ENCODE measurements at regions not wholly inside any gene's neighbourhood (a gene's known extent, or its start where the extent isn't known, plus 50 kb on each side); places are given as distances from the start of the nearest gene placed in this dataset.

DNA sequence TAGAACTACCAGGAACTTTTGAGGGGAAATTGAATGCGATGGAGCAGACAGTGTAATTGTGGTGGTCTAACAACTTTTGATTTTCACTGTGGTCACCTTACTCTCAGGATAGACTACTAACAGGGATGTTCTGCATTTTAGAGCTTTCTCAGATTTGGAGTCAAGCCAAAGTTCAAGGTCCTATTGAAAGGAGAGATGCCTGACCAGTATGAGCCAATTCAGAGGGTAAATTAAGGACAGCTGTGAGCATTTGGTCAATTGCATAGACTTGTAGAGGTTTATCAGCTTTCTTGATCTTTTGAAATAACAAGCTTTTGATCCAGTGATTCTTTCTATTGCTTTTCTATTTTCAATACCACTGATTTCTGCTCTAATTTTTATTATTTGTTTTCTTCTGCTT lies 1095.7 kb upstream of the CNTNAP5 start:
- Mint-ChIP-seq H3K4me1 (peaks cover 26% of the 10 kb centered on the region), H3K27ac (ENCODE audit: unreplicated experiment) (no peak overlapping the region), H3K36me3 (ENCODE audit: low read depth) (peaks cover 6% of the 10 kb centered on the region), H3K27me3 (ENCODE audit: low read depth) (no peaks in the 10 kb centered on the region), H3K4me3 (no peak overlapping the region), H3K9me3 (peaks cover 5% of the 10 kb centered on the region)
- DNase-seq (ENCODE audit: low read depth, low spot score): no peak
- TF ChIP-seq, protein P1, sequence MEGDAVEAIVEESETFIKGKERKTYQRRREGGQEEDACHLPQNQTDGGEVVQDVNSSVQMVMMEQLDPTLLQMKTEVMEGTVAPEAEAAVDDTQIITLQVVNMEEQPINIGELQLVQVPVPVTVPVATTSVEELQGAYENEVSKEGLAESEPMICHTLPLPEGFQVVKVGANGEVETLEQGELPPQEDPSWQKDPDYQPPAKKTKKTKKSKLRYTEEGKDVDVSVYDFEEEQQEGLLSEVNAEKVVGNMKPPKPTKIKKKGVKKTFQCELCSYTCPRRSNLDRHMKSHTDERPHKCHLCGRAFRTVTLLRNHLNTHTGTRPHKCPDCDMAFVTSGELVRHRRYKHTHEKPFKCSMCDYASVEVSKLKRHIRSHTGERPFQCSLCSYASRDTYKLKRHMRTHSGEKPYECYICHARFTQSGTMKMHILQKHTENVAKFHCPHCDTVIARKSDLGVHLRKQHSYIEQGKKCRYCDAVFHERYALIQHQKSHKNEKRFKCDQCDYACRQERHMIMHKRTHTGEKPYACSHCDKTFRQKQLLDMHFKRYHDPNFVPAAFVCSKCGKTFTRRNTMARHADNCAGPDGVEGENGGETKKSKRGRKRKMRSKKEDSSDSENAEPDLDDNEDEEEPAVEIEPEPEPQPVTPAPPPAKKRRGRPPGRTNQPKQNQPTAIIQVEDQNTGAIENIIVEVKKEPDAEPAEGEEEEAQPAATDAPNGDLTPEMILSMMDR (conservative IDR thresholded peaks at IDR 0.05): no peak

DNA sequence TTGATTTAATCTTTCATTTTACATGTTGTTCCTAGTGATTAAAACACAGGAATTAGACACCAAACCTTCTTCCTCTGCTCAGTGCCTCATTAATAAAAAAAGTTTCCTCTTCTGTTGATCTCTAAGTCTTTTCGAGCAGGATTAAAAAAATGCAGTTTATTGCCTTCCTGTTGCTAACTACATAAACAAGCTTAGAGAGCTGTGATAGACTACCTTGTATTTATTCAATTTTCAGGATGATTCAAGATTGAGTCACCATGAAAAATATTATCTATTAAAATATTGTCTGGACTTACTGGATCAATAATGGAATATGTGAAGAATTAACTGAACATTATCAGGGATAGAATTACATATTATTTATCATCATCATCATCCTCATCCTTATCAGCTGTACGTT lies 1089.6 kb upstream of the CNTNAP5 start:
- Mint-ChIP-seq H3K4me3 (no peak overlapping the region), H3K9me3 (peaks cover 7% of the 10 kb centered on the region), H3K27me3 (ENCODE audit: low read depth) (no peaks in the 10 kb centered on the region), H3K36me3 (ENCODE audit: low read depth) (no peaks in the 10 kb centered on the region), H3K4me1 (no peaks in the 10 kb centered on the region), H3K27ac (ENCODE audit: unreplicated experiment) (no peak overlapping the region)
- TF ChIP-seq, protein P1 (conservative IDR thresholded peaks at IDR 0.05): no peak
- DNase-seq (ENCODE audit: low read depth, low spot score): no peak

DNA sequence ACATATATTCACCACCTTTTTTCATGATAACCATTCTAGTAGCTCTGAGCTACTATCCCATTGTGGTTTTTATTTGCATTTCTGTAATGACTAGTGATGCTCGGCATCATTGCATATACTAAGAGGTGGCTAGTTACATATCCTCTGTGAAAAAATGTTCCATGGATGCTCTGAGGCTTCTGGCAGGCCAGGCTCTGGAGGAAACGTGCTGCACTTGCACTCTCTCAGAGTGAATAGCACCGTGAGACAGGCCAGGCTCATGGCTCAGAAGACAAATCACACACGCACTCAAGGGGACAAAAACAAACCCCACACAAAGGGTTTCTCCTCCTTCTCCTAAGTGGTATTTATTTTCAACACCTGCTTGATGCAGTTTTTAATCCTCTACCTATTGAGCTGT lies 1085.3 kb upstream of the CNTNAP5 start:
- TF ChIP-seq, protein P1 (conservative IDR thresholded peaks at IDR 0.05): no peak
- no peak overlapping the region for H3K4me3 Mint-ChIP-seq
- H3K36me3 Mint-ChIP-seq (ENCODE audit: low read depth): no peaks in the 10 kb centered on the region
- H3K27me3 Mint-ChIP-seq (ENCODE audit: low read depth): no peaks in the 10 kb centered on the region
- no peak overlapping the region for H3K27ac Mint-ChIP-seq (ENCODE audit: unreplicated experiment)
- peaks cover 7% of the 10 kb centered on the region for H3K9me3 Mint-ChIP-seq
- no peak for DNase-seq (ENCODE audit: low read depth, low spot score)
- no peaks in the 10 kb centered on the region for H3K4me1 Mint-ChIP-seq

DNA sequence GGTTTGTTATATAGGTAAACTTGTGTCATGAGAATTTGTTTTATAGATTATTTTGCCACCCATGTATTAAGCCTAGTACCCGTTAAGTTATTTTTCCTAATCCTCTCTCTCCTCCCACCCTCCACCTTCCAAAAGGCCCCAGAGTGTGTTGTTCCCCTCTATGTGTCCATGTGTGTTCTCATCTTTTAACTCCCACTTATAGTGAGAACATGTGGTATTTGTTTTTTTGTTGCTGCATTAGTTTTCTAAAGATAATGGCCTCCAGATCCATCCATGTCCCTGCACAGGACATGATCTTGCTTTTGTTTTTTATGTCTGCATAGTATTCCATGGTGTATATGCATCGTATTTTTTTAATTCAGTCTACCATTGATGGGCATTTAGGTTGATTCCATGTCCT lies 1075.6 kb upstream of the CNTNAP5 start:
- Mint-ChIP-seq H3K4me3 (no peak overlapping the region), H3K27ac (ENCODE audit: unreplicated experiment) (no peak overlapping the region), H3K9me3 (no peaks in the 10 kb centered on the region), H3K4me1 (no peaks in the 10 kb centered on the region), H3K36me3 (ENCODE audit: low read depth) (no peaks in the 10 kb centered on the region), H3K27me3 (ENCODE audit: low read depth) (no peaks in the 10 kb centered on the region)
- TF ChIP-seq, protein P1 (conservative IDR thresholded peaks at IDR 0.05): no peak
- DNase-seq (ENCODE audit: low read depth, low spot score): no peak

DNA sequence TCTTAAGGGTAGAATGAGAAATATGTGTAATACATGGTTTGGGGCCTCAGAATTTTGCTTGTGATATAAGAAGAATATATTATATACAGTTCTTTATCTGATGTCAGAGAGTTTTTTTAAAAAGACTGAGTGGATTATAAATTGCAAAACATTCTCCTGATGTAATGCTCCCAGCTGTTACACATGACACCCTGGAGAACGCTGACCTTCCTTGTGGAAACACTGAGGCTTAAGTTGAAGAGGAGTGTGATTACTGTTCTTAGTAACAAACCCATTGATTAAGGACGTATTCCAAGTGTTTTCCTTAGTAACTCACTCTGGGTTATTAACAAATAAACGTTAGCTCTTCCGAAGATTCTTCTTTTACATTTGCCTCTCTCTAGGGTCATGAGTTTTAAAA lies 1069.3 kb upstream of the CNTNAP5 start:
- no peak overlapping the region for H3K27ac Mint-ChIP-seq (ENCODE audit: unreplicated experiment)
- no peaks in the 10 kb centered on the region for H3K27me3 Mint-ChIP-seq (ENCODE audit: low read depth)
- no peaks in the 10 kb centered on the region for H3K9me3 Mint-ChIP-seq
- no peak overlapping the region for H3K4me3 Mint-ChIP-seq
- no peaks in the 10 kb centered on the region for H3K36me3 Mint-ChIP-seq (ENCODE audit: low read depth)
- TF ChIP-seq, protein P1 (conservative IDR thresholded peaks at IDR 0.05): no peak
- peaks cover 2% of the 10 kb centered on the region for H3K4me1 Mint-ChIP-seq
- no peak for DNase-seq (ENCODE audit: low read depth, low spot score)

Measured in neural crest cell (in vitro differentiated cells).